BE2C (cell line): ENCODE measurements at regions not wholly inside any gene's neighbourhood (a gene's known extent, or its start where the extent isn't known, plus 50 kb on each side); places are given as distances from the start of the nearest gene placed in this dataset.

ENCODE experiments used
- DNase-seq: peaks from one replicate; pipeline ENCODE4 v3.0.0-alpha.2; 2020
- H3K27me3 ChIP-seq: fragments of 250-450 bp; sonication (Bioruptor Pico); 2 replicates; pipeline ENCODE4 v1.5.1; 2020; ENCODE audit warnings: mild to moderate bottlenecking
- H3K36me3 ChIP-seq: fragments of 250-450 bp; sonication (Bioruptor Pico); 2 replicates; pipeline ENCODE4 v1.5.1; 2020; ENCODE audit warnings: mild to moderate bottlenecking
- H3K4me1 ChIP-seq: fragments of 250-450 bp; sonication (Bioruptor Pico); 2 replicates; pipeline ENCODE4 v1.5.1; 2020
- H3K4me3 ChIP-seq: 2 replicates; pipeline ENCODE4 v1.5.1; 2011; ENCODE audit warnings: low read depth, low read length
- H3K9me3 ChIP-seq: fragments of 250-450 bp; sonication (Bioruptor Pico); 2 replicates; pipeline ENCODE4 v1.5.1; 2020
- TF ChIP-seq, protein P1 (sequence below): IDR thresholded peaks from 2 replicates; pipeline ENCODE4 v1.5.1; 2012; ENCODE audit warnings: mild to moderate bottlenecking, low read depth, low read length

DNA sequence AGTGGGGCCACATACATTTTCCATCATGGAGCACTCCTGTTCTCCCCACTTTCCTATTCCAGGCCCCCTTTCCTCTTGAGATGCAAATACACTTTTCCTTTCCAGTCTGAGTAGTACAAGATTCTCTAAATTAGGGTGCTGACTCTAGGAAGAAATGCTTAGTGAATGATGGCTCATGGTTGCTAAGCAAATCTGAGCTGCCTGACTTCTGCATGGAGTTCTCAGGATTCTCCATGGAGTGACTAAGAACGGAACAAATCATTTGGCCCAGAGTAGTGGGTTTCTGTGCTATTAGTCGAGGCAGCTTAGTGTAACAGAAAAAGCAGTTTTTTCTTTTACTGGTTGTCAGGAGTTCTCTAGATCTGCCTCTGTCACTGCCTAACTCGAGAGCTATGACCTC lies 65.4 kb upstream of the NTM start:
- Histone ChIP-seq H3K27me3 (no peaks in the 10 kb centered on the region), H3K4me3 (no peak overlapping the region), H3K9me3 (no peaks in the 10 kb centered on the region), H3K4me1 (no peaks in the 10 kb centered on the region), H3K36me3 (no peaks in the 10 kb centered on the region)
- TF ChIP-seq, protein P1, sequence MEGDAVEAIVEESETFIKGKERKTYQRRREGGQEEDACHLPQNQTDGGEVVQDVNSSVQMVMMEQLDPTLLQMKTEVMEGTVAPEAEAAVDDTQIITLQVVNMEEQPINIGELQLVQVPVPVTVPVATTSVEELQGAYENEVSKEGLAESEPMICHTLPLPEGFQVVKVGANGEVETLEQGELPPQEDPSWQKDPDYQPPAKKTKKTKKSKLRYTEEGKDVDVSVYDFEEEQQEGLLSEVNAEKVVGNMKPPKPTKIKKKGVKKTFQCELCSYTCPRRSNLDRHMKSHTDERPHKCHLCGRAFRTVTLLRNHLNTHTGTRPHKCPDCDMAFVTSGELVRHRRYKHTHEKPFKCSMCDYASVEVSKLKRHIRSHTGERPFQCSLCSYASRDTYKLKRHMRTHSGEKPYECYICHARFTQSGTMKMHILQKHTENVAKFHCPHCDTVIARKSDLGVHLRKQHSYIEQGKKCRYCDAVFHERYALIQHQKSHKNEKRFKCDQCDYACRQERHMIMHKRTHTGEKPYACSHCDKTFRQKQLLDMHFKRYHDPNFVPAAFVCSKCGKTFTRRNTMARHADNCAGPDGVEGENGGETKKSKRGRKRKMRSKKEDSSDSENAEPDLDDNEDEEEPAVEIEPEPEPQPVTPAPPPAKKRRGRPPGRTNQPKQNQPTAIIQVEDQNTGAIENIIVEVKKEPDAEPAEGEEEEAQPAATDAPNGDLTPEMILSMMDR: no peak
- DNase-seq: no peak

DNA sequence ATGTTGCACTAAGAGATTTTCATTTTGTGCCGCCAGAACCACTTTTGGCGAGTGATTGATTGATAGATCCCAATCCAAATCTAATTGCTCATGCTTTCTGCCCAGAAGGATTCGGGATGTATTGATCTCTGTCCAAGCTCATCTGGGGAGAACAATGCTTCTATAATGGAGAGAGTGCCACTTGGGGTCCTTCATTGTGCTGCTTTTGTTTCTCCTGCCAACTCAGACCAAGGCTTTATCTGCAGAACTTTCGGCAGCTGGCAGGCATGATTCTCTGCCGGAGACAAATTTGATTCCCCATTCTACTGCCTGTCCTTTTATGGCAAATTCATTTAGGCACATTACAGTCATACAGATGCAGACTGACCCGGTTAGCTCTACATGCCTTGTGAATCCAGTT lies 62.9 kb upstream of the NTM start:
- Histone ChIP-seq H3K4me1 (no peaks in the 10 kb centered on the region), H3K27me3 (no peaks in the 10 kb centered on the region), H3K9me3 (no peaks in the 10 kb centered on the region), H3K36me3 (no peaks in the 10 kb centered on the region), H3K4me3 (no peak overlapping the region)
- TF ChIP-seq, protein P1: no peak
- no peak for DNase-seq

DNA sequence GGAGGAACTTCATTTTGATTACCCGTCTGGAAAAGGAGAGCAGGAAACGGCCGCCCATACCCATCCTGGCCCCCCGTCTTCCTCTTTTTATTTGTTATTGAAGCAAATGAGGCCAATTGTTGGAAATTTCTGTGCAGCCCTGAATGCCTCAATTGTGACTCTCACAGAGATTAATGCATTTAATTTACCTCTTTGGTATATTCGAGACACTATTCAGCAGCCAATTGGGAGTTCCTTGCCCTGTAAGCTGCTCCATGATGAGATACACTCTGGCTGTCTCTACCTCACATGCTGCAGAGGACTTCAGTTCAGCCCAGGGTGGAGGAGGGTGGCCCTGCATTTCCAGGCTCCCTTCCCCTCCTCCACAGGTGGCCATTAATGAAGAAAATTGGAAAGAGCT lies 60.6 kb upstream of the NTM start:
- no peak overlapping the region for H3K4me3 ChIP-seq
- DNase-seq: no peak
- H3K4me1 ChIP-seq: no peaks in the 10 kb centered on the region
- H3K36me3 ChIP-seq: no peaks in the 10 kb centered on the region
- TF ChIP-seq, protein P1: no peak
- H3K9me3 ChIP-seq: no peaks in the 10 kb centered on the region; the same call in 1 of the 2 replicates
- H3K27me3 ChIP-seq: no peaks in the 10 kb centered on the region

DNA sequence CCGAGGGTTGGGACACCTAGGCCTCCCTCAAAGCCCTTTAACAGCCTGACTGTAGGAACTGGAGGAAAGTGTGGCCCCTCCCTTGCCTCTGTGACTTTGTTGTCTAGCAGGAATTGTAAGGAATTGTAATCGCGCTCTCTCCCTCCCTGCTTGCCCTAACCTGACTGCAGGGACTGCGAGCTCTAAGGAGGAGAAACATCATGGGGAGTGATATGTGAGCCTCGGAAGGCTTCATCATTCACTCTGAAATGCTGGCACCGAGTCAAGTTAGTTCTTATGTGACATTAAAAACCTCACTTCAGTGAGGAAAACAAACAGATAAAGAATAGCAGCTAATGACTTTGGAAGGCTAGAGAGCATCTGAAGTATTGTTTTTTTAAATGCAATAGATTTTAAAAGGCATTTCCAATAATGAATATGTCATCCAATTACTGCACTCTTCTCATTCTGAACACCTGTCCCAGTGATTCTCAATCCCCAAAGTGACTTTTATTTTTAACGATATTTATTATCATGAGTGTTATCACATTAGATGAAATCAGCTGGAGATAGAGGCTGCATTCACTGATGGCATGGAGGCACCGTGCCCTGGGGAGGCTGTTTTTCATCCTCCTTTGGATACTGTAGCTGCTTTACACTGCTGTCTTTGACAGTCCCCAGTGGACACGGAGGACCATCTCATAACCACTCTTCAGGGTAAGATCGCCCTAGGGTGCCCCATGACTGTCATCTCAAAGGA lies 58.5 kb upstream of the NTM start:
- H3K36me3 ChIP-seq: no peaks in the 10 kb centered on the region
- H3K4me1 ChIP-seq: no peaks in the 10 kb centered on the region
- TF ChIP-seq, protein P1: no peak
- no peaks in the 10 kb centered on the region; the same call in 1 of the 2 replicates for H3K9me3 ChIP-seq
- no peak for DNase-seq
- H3K4me3 ChIP-seq: no peak overlapping the region
- no peaks in the 10 kb centered on the region for H3K27me3 ChIP-seq
